Neutrophil (primary cell): ENCODE measurements at regions not wholly inside any gene's neighbourhood (a gene's known extent, or its start where the extent isn't known, plus 50 kb on each side); places are given as distances from the start of the nearest gene placed in this dataset.

Source experiments
- H3K27ac ChIP-seq: fragments of 200-600 bp; sonication (generic); 2 replicates; pipeline ENCODE4 v1.5.1; 2016; ENCODE audit warnings: mild to moderate bottlenecking, moderate library complexity
- H3K27me3 ChIP-seq: fragments of 200-600 bp; sonication (generic); 2 replicates; pipeline ENCODE4 v1.6.0; 2016; ENCODE audit warnings: mild to moderate bottlenecking
- H3K36me3 ChIP-seq: fragments of 200-600 bp; sonication (generic); 2 replicates; pipeline ENCODE4 v1.5.1; 2017
- H3K4me1 ChIP-seq, 2 experiments: fragments of 200-600 bp in 1 of 2; sonication (generic) in 1 of 2; 1 replicate in 1 of 2; 2 replicates in 1 of 2; pipeline versions ENCODE4 v1.5.1 to v1.6.1; 2013 to 2016; ENCODE audit warnings: low read depth in 1 of 2, low read length in 1 of 2, mild to moderate bottlenecking in 1 of 2, moderate library complexity in 1 of 2; ENCODE audit not compliant: control insufficient read depth in 1 of 2, insufficient read depth in 1 of 2
- H3K4me3 ChIP-seq, 2 experiments: fragments of 200-600 bp in 1 of 2; sonication (generic) in 1 of 2; 1 replicate in 1 of 2; 2 replicates in 1 of 2; pipeline ENCODE4 v1.5.1; 2013 to 2016; ENCODE audit warnings: low read depth in 1 of 2, low read length in 1 of 2, mild to moderate bottlenecking in 1 of 2, moderate library complexity in 1 of 2
- H3K9me3 ChIP-seq: fragments of 200-600 bp; sonication (generic); 2 replicates; pipeline ENCODE4 v1.5.1; 2016
- CTCF ChIP-seq: fragments of 200-600 bp; sonication (generic); IDR thresholded peaks from 2 replicates; pipeline ENCODE4 v1.5.1; 2016; ENCODE audit warnings: antibody characterized with exemption

- H3K27ac ChIP-seq, result no peak overlapping the region
- H3K27me3 ChIP-seq, result no peaks in the 10 kb centered on the region
- H3K4me1 ChIP-seq, result peaks cover 3 to 6% of the 10 kb centered on the region in 2 experiments
- H3K9me3 ChIP-seq, result no peaks in the 10 kb centered on the region
- H3K4me3 ChIP-seq, result no peak overlapping the region
- H3K36me3 ChIP-seq, result no peaks in the 10 kb centered on the region
- TF ChIP-seq CTCF, result no peak
Measured at GRCh38 chr3:193836918-193837317, 243.9 kb downstream of the OPA1 start.

- H3K4me3 ChIP-seq, result no peak overlapping the region
- no peaks in the 10 kb centered on the region for H3K9me3 ChIP-seq
- H3K27ac ChIP-seq, result no peak overlapping the region
- no peak for TF ChIP-seq CTCF
- H3K4me1 ChIP-seq, result peaks cover 7 to 11% of the 10 kb centered on the region in 2 experiments
- H3K36me3 ChIP-seq, result no peaks in the 10 kb centered on the region
- no peaks in the 10 kb centered on the region for H3K27me3 ChIP-seq
Measured at GRCh38 chr3:193837347-193837827, 244.4 kb downstream of the OPA1 start.

- TF ChIP-seq CTCF, result no peak
- no peak overlapping the region for H3K27ac ChIP-seq
- no peaks in the 10 kb centered on the region for H3K36me3 ChIP-seq
- no peak overlapping the region for H3K4me3 ChIP-seq
- no peaks in the 10 kb centered on the region for H3K27me3 ChIP-seq
- no peaks in the 10 kb centered on the region for H3K9me3 ChIP-seq
- peaks cover 9 to 17% of the 10 kb centered on the region in 2 experiments for H3K4me1 ChIP-seq
Measured at GRCh38 chr3:193840111-193840641, 247.2 kb downstream of the OPA1 start.

GRCh38 chr3:193841581-193841980, 248.6 kb downstream of the OPA1 start:
- no peak for TF ChIP-seq CTCF
- no peaks in the 10 kb centered on the region for H3K36me3 ChIP-seq

GRCh38 chr3:193842029-193842798, 249.2 kb downstream of the OPA1 start:
- Histone ChIP-seq H3K4me3 (peak overlapping the region in 1 of 2 experiments; percentile 40), H3K9me3 (no peaks in the 10 kb centered on the region), H3K27ac (peak overlapping the region; percentile 58), H3K27me3 (no peaks in the 10 kb centered on the region), H3K4me1 (peaks cover 15 to 24% of the 10 kb centered on the region in 2 experiments), H3K36me3 (no peaks in the 10 kb centered on the region)
- TF ChIP-seq CTCF, result no peak

More at GRCh38 chr3:193841581-193841980, 248.6 kb downstream of the OPA1 start:
- Histone ChIP-seq H3K27me3 (no peaks in the 10 kb centered on the region), H3K27ac (peak overlapping the region; percentile 58), H3K4me3 (no peak overlapping the region), H3K4me1 (peaks cover 15 to 24% of the 10 kb centered on the region in 2 experiments), H3K9me3 (no peaks in the 10 kb centered on the region)
